ENCODE measurements at regions not wholly inside any gene's neighbourhood (a gene's known extent, or its start where the extent isn't known, plus 50 kb on each side); places are given as distances from the start of the nearest gene placed in this dataset.
"Not testable (repeated sequence)": the region's sequence is repeated elsewhere in the genome, so short reads cannot be mapped to it uniquely, and the experiment has no call there.

DNA sequence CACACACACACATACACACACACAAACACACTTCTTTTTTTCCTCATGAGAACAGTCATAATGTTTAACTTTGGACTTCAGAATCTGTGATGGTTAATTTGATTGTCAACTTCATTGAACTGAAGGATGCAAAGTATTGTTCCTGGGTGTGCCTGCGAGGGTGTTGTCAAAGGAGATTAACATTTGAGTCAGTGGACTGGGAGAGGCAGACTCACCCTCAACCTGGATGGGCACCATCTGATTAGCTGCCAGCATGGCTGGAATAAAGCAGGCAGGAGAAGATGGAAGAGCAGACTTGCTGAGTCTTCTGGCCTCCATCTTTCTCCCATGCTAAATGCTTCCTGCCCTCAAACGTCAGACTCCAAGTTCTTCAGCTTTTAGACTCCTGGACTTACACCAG is 167.6 kb upstream of the CRBN start:
- not testable (repeated sequence) for H3K9me3 ChIP-seq (ENCODE audit: control insufficient read depth in 2 of 2, insufficient read depth in 1 of 2, low read depth in 1 of 2, low read length in 1 of 2); H3K4me3 ChIP-seq (ENCODE audit: low read depth in 1 of 2, low read length in 2 of 2)
- 52 to 67% methylated on average over 2 of the region's 2 CpGs for WGBS, 2 donors

DNA sequence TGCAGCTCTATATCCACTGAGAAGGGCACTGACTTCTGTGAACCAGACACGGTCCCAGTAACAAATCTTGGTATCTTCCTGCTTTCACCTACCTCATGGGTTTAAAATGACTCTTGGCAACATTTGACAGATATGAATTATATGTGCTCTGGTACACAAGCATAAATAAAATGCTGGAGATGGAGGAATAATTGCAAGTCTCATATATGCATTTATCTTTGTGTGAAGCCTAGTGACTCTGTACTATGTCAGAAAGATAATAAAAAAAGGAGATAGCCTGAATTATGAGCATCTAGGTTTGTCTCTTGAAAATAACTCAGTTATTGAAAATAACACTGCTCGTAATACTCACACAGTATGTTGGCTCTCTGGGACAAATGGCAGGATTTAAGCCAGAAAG is 167.1 kb upstream of the CRBN start:
- Histone ChIP-seq H3K36me3 (ENCODE audit: control insufficient read depth in 2 of 2, insufficient read depth in 2 of 2, low read length in 1 of 2) (no peaks in the 10 kb centered on the region), H3K27ac (ENCODE audit: low read depth in 2 of 2, low read length in 1 of 2) (no peak overlapping the region), H3K4me3 (ENCODE audit: low read depth in 1 of 2, low read length in 2 of 2) (no peak overlapping the region), H3K4me1 (ENCODE audit: control insufficient read depth in 2 of 2, insufficient read depth in 2 of 2, low read length in 1 of 2) (no peaks in the 10 kb centered on the region), H3K9me3 (ENCODE audit: control insufficient read depth in 2 of 2, insufficient read depth in 1 of 2, low read depth in 1 of 2, low read length in 1 of 2) (no peaks in the 10 kb centered on the region), H3K27me3 (ENCODE audit: control insufficient read depth in 1 of 2, insufficient read depth in 2 of 2, low read length in 2 of 2) (no peaks in the 10 kb centered on the region)
- WGBS, 2 donors = 58 to 60% methylated on average over 2 of the region's 2 CpGs

More for the DNA sequence above, 167.6 kb upstream of the CRBN start:
- H3K4me1 ChIP-seq (ENCODE audit: control insufficient read depth in 2 of 2, insufficient read depth in 2 of 2, low read length in 1 of 2); H3K27ac ChIP-seq (ENCODE audit: low read depth in 2 of 2, low read length in 1 of 2); H3K36me3 ChIP-seq (ENCODE audit: control insufficient read depth in 2 of 2, insufficient read depth in 2 of 2, low read length in 1 of 2); H3K27me3 ChIP-seq (ENCODE audit: control insufficient read depth in 1 of 2, insufficient read depth in 2 of 2, low read length in 2 of 2): not testable (repeated sequence)

DNA sequence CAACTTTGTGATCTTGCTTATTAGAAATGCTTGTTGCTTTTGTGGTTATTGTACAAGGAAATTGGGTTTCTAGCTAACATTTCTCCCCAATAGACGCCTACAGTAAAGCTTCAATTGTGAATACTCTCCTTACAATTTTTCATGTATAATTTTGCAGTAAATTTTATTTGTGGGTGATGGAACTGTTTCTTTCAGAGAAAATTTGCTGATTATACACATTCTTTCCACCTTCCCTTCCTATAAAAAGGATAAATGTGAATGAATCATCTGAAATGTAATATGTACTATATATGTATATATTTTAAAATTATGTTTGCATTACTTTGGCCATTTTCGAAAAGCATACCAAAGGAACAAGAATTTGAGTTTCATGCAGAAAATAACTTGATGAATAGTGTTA is 162.7 kb upstream of the CRBN start:
- H3K27ac ChIP-seq (ENCODE audit: low read depth in 2 of 2, low read length in 1 of 2) = no peak overlapping the region
- no peak overlapping the region for H3K4me3 ChIP-seq (ENCODE audit: low read depth in 1 of 2, low read length in 2 of 2)
- WGBS, 2 donors = 78% methylated on average over 2 of the region's 2 CpGs
- H3K36me3 ChIP-seq (ENCODE audit: control insufficient read depth in 2 of 2, insufficient read depth in 2 of 2, low read length in 1 of 2) = no peaks in the 10 kb centered on the region
- H3K27me3 ChIP-seq (ENCODE audit: control insufficient read depth in 1 of 2, insufficient read depth in 2 of 2, low read length in 2 of 2) = no peaks in the 10 kb centered on the region
- no peaks in the 10 kb centered on the region for H3K9me3 ChIP-seq (ENCODE audit: control insufficient read depth in 2 of 2, insufficient read depth in 1 of 2, low read depth in 1 of 2, low read length in 1 of 2)
- no peaks in the 10 kb centered on the region for H3K4me1 ChIP-seq (ENCODE audit: control insufficient read depth in 2 of 2, insufficient read depth in 2 of 2, low read length in 1 of 2)

DNA sequence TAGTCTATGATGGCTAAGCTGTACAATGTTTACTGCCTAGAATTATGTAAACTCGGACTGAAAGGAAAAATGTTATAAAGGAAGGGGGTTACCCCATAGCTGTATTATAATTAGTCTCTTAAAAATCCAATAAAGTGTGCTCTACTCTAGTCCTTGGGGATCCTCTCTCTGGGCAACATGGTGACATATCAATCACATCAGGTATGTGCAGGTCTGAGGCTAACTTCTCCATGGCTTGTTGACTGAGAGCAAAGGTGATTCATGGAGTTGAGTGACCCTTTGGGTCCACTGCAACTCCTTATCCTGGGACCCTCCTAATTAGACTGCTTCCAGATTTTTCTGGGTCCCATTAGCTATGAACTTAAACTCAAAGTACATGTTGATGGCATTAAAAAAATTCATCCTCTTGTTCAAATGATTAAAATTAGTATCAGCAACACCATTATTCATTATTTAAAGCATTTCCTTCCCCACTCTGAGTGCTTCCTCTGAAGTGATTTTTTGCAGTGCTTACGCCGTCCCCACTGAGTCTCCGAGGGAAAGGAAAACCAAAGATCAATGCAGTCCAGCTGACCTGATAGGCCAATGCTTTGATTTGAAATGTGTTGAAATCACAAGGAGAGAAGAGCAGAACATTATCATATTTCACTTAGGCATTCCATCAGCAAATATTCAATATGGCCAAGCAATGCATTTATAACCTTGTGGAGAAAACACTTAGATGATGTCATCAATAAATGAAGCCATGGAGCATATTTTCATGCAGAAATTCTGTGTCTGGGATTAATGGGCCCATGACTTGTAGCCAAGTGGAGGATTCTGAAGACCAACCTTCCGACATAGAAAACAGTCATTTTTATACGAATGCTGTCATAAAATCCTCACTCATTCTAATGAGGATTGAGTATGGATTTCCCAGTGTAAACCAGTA is 161.7 kb upstream of the CRBN start:
- H3K4me3 ChIP-seq (ENCODE audit: low read depth in 1 of 2, low read length in 2 of 2) = no peak overlapping the region
- H3K36me3 ChIP-seq (ENCODE audit: control insufficient read depth in 2 of 2, insufficient read depth in 2 of 2, low read length in 1 of 2) = no peaks in the 10 kb centered on the region
- WGBS, 2 donors = 84 to 85% methylated on average over 6 of the region's 6 CpGs
- H3K27me3 ChIP-seq (ENCODE audit: control insufficient read depth in 1 of 2, insufficient read depth in 2 of 2, low read length in 2 of 2) = no peaks in the 10 kb centered on the region
- H3K9me3 ChIP-seq (ENCODE audit: control insufficient read depth in 2 of 2, insufficient read depth in 1 of 2, low read depth in 1 of 2, low read length in 1 of 2) = no peaks in the 10 kb centered on the region
- no peaks in the 10 kb centered on the region for H3K4me1 ChIP-seq (ENCODE audit: control insufficient read depth in 2 of 2, insufficient read depth in 2 of 2, low read length in 1 of 2)
- no peak overlapping the region for H3K27ac ChIP-seq (ENCODE audit: low read depth in 2 of 2, low read length in 1 of 2)

DNA sequence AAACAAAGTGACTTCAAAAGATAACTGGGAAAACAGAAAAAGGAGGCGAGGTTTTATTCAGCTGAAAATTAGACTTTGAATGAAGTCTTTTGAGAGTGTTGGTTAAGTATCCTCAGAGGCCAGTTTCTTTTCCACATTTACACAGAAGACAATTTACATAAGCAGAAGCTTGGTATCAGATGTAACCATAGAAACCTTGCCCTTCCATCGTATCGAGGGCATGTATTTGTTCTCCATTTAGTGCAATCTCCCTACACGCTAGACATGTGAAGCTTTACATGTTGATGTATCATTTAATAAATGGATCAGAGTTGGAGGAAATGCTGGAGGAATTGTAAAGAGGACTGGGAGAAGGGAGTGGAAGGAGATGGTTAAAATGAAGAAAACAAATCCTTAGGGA is 161.0 kb upstream of the CRBN start:
- Histone ChIP-seq H3K4me1 (ENCODE audit: control insufficient read depth in 2 of 2, insufficient read depth in 2 of 2, low read length in 1 of 2) (no peaks in the 10 kb centered on the region), H3K9me3 (ENCODE audit: control insufficient read depth in 2 of 2, insufficient read depth in 1 of 2, low read depth in 1 of 2, low read length in 1 of 2) (no peaks in the 10 kb centered on the region), H3K36me3 (ENCODE audit: control insufficient read depth in 2 of 2, insufficient read depth in 2 of 2, low read length in 1 of 2) (no peaks in the 10 kb centered on the region), H3K27me3 (ENCODE audit: control insufficient read depth in 1 of 2, insufficient read depth in 2 of 2, low read length in 2 of 2) (no peaks in the 10 kb centered on the region), H3K27ac (ENCODE audit: low read depth in 2 of 2, low read length in 1 of 2) (no peak overlapping the region), H3K4me3 (ENCODE audit: low read depth in 1 of 2, low read length in 2 of 2) (no peak overlapping the region)
- WGBS, 2 donors = 57 to 67% methylated on average over 4 of the region's 4 CpGs

DNA sequence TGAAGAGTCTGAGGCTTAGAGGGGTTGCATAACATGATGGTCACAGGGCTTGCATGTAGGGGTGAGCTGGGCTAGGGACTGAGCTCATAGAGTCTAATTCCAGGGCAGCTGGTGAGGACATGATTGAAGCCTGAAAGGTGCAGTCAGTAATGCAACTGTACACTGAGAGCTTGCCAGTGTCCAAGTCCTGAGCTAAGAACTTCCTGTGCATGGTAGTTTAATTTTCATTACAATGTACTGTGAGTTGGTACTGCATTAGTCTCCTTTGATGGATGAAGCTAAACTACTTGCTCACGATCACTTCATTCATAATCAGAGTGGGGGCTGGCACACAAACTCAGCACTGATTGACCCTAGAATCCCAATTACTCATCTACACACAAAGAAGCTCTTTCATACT is 156.4 kb upstream of the CRBN start:
- WGBS, 2 donors = 67 to 82% methylated on average over 1 of the region's 1 CpG

DNA sequence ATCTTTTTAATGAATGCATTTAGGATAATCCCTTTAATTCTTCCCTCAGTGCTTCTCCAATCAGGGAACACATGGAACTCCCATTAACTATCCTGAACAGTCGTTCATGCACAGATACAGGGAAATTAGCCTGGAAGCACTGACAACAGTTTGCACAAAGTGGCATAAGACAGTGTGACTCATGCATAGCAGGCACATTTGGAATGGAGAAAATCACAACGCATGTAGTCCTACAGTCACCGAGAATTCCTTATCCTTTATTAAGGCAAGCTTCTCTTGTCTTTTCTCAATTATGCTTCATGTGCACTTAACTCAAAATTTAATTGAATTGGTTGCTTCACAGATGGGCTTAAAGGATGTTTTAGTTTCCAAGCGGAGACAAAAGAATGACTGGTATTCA is 155.0 kb upstream of the CRBN start:
- Histone ChIP-seq H3K9me3 (ENCODE audit: control insufficient read depth in 2 of 2, insufficient read depth in 1 of 2, low read depth in 1 of 2, low read length in 1 of 2) (no peaks in the 10 kb centered on the region), H3K27me3 (ENCODE audit: control insufficient read depth in 1 of 2, insufficient read depth in 2 of 2, low read length in 2 of 2) (no peaks in the 10 kb centered on the region), H3K4me1 (ENCODE audit: control insufficient read depth in 2 of 2, insufficient read depth in 2 of 2, low read length in 1 of 2) (no peaks in the 10 kb centered on the region), H3K4me3 (ENCODE audit: low read depth in 1 of 2, low read length in 2 of 2) (no peak overlapping the region), H3K36me3 (ENCODE audit: control insufficient read depth in 2 of 2, insufficient read depth in 2 of 2, low read length in 1 of 2) (no peaks in the 10 kb centered on the region), H3K27ac (ENCODE audit: low read depth in 2 of 2, low read length in 1 of 2) (no peak overlapping the region)
- WGBS, 2 donors = 75 to 77% methylated on average over 4 of the region's 4 CpGs

More for the DNA sequence above, 156.4 kb upstream of the CRBN start:
- Histone ChIP-seq H3K4me1 (ENCODE audit: control insufficient read depth in 2 of 2, insufficient read depth in 2 of 2, low read length in 1 of 2) (no peaks in the 10 kb centered on the region), H3K27me3 (ENCODE audit: control insufficient read depth in 1 of 2, insufficient read depth in 2 of 2, low read length in 2 of 2) (no peaks in the 10 kb centered on the region), H3K9me3 (ENCODE audit: control insufficient read depth in 2 of 2, insufficient read depth in 1 of 2, low read depth in 1 of 2, low read length in 1 of 2) (no peaks in the 10 kb centered on the region), H3K4me3 (ENCODE audit: low read depth in 1 of 2, low read length in 2 of 2) (no peak overlapping the region), H3K36me3 (ENCODE audit: control insufficient read depth in 2 of 2, insufficient read depth in 2 of 2, low read length in 1 of 2) (no peaks in the 10 kb centered on the region), H3K27ac (ENCODE audit: low read depth in 2 of 2, low read length in 1 of 2) (no peak overlapping the region)

DNA sequence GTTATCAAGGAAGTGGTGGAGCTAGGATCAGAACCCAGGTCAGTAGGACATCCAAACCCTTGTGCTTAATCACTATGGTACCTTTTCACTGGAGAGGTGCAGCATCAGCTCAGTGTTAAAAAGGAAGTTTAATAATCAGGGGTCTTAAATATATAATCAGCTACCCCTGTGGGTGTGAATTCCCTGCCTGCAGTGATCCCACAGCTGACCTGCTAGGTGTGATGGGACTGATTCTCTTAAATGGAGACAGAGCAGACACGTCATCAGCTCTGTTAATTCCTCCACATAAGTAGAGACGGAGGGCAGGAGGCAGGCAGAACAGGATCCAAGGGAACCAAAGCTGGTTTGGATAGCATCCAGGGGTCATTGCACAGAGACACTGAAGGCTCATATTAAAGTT is 154.1 kb upstream of the CRBN start:
- Histone ChIP-seq H3K4me3 (ENCODE audit: low read depth in 1 of 2, low read length in 2 of 2) (no peak overlapping the region), H3K4me1 (ENCODE audit: control insufficient read depth in 2 of 2, insufficient read depth in 2 of 2, low read length in 1 of 2) (no peaks in the 10 kb centered on the region), H3K27ac (ENCODE audit: low read depth in 2 of 2, low read length in 1 of 2) (no peak overlapping the region), H3K36me3 (ENCODE audit: control insufficient read depth in 2 of 2, insufficient read depth in 2 of 2, low read length in 1 of 2) (no peaks in the 10 kb centered on the region), H3K27me3 (ENCODE audit: control insufficient read depth in 1 of 2, insufficient read depth in 2 of 2, low read length in 2 of 2) (no peaks in the 10 kb centered on the region), H3K9me3 (ENCODE audit: control insufficient read depth in 2 of 2, insufficient read depth in 1 of 2, low read depth in 1 of 2, low read length in 1 of 2) (no peaks in the 10 kb centered on the region)
- WGBS, 2 donors = 79 to 83% methylated on average over 2 of the region's 2 CpGs

DNA sequence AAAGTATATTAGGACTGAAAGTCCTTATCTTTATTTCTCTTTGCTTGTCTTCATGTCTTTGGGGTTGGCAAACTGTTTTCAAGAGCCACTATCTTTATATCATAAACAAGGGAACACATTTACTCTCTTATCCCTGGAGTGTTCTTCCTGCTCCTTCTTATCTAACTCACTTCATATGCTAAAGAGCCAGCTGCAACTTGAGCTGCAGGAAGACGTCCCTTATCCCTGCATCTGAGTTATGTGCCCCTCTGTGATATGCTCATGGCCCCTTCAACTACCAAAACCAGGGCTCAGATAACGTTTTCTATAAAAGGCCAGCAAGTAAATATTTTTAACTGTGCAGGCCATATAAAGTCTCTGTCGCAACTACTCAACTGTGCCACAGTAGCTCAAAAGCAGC is 137.0 kb upstream of the CRBN start:
- Histone ChIP-seq H3K9me3 (ENCODE audit: control insufficient read depth in 2 of 2, insufficient read depth in 1 of 2, low read depth in 1 of 2, low read length in 1 of 2) (no peaks in the 10 kb centered on the region), H3K27me3 (ENCODE audit: control insufficient read depth in 1 of 2, insufficient read depth in 2 of 2, low read length in 2 of 2) (no peaks in the 10 kb centered on the region), H3K27ac (ENCODE audit: low read depth in 2 of 2, low read length in 1 of 2) (no peak overlapping the region), H3K4me1 (ENCODE audit: control insufficient read depth in 2 of 2, insufficient read depth in 2 of 2, low read length in 1 of 2) (no peaks in the 10 kb centered on the region), H3K4me3 (ENCODE audit: low read depth in 1 of 2, low read length in 2 of 2) (no peak overlapping the region), H3K36me3 (ENCODE audit: control insufficient read depth in 2 of 2, insufficient read depth in 2 of 2, low read length in 1 of 2) (no peaks in the 10 kb centered on the region)
- 53 to 54% methylated on average over 3 of the region's 3 CpGs for WGBS, 2 donors

DNA sequence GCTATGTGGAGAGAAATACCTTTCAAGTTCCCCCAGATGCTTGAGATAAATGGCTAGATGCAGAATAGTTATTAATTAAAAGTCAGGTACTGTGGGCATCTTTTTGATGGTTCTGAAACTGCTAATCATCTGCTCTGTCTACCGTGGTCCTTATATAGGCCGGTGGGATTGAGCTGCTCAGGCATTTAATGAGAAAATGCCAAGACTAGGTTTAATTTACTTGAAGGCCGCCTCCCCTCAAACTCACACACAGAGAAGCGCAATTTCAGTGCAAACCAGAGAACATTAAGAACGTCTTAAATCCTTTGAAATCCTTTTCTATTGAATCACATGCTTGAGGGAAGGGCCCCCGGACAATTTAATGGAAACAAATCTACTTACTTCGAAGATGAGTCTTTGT is 136.4 kb upstream of the CRBN start:
- 80 to 88% methylated on average over 7 of the region's 7 CpGs for WGBS, 2 donors

More for the DNA sequence above, 136.4 kb upstream of the CRBN start:
- no peak overlapping the region for H3K27ac ChIP-seq (ENCODE audit: low read depth in 2 of 2, low read length in 1 of 2)
- no peaks in the 10 kb centered on the region for H3K27me3 ChIP-seq (ENCODE audit: control insufficient read depth in 1 of 2, insufficient read depth in 2 of 2, low read length in 2 of 2)
- H3K4me1 ChIP-seq (ENCODE audit: control insufficient read depth in 2 of 2, insufficient read depth in 2 of 2, low read length in 1 of 2) = no peaks in the 10 kb centered on the region
- no peaks in the 10 kb centered on the region for H3K9me3 ChIP-seq (ENCODE audit: control insufficient read depth in 2 of 2, insufficient read depth in 1 of 2, low read depth in 1 of 2, low read length in 1 of 2)
- H3K36me3 ChIP-seq (ENCODE audit: control insufficient read depth in 2 of 2, insufficient read depth in 2 of 2, low read length in 1 of 2) = no peaks in the 10 kb centered on the region
- H3K4me3 ChIP-seq (ENCODE audit: low read depth in 1 of 2, low read length in 2 of 2) = no peak overlapping the region

Data from esophagus (tissue), 2 donors.